ENCODE measurements at regions not wholly inside any gene's neighbourhood (a gene's known extent, or its start where the extent isn't known, plus 50 kb on each side); places are given as distances from the start of the nearest gene placed in this dataset.

DNA sequence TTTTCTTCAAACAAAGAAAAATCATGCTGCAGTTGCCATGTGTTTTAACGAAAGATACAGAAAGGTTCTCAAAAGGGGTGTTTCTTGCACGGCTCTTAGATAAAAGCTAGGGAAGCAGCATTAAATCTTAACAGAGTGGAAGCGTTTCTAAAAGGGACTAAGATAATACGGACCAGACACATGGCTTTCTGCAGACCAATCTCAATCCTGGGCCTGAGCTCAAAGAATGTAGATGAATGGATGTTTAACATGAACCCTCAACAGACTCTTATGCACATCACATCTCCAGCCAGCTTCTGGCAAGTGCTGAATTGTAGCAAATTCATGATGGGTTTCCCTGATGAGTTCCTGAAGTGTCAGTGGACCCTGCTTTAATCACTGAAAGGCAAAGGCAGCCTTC lies 80.2 kb upstream of the COX10 start:
- no peak for DNase-seq (ENCODE audit: low read depth)

DNA sequence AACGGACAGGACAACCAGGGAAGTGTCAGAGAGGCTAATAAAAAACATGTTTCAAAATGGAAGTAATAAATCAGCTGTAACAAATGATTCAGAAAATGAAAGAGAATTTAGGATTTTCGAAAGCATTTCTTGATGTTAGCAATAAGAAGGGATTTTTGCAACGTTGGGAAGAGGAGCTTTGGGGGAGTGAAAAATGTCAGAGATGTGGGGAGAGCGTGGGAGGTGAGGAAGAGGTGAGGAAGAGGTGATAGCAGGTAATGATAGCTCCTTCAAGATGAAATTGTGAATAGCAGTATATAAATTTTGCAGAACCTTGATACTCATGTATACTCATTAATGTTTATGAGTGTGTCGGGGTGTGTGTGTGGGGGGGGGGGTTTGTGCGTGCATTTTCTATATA lies 76.2 kb upstream of the COX10 start:
- DNase-seq (ENCODE audit: low read depth): no peak

DNA sequence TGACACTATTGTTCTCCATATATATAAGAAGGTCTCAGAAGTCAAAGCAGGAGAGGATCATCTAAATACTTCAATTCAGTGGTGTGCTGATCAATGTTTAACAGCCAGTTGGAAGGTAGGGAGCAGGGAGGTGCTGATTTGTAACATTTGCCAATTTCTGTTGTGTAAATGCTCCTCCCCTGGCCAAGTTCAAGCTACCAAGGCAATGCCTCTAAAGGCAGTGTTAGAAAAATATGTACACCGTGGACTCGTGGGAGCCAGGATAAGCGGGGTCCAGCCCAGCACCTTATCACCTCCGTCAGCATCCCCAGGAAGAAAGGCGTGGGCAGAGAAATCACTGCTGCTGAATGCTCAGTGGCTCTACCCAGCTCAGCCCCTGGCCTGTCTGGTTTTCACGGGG lies 75.3 kb upstream of the COX10 start:
- DNase-seq (ENCODE audit: low read depth): no peak

DNA sequence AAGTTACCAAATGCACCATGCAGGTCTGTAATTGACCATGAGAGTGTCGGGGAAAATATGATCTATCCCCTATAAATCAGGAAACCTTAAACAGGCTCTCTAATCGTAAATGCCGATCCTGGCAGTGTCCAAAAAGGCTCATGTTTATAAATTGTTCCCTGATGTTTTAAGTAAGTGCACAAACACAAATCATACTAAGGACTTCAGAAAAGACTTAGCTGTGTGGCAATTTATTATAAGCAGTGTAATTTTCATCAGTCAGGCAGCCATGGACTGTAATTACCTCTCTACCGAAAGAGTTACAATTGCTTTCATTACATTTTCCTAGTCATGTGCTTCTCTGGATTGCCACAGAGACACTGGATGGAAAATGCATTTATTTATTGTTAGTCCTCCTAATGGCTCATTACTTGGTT lies 73.4 kb upstream of the COX10 start:
- DNase-seq (ENCODE audit: low read depth): no peak

DNA sequence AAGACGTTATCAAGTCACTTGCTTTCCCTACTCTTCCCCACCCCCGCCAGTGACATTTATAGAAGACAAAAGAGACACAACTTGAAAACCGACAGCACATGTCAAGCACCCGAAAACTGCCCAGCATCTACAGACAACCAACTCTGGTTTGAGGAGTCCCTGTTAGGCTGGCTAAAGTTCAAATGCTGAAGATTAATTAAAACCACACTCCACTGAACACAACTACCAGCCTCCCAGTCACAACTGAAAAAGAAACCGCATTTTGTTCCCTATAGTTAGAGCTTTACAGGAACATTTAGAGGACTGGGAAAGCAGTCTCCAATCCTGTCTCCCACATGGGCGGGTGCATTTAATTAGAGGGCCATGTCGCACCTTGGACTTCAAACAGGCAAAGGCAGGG lies 73.0 kb upstream of the COX10 start:
- DNase-seq (ENCODE audit: low read depth): no peak

DNA sequence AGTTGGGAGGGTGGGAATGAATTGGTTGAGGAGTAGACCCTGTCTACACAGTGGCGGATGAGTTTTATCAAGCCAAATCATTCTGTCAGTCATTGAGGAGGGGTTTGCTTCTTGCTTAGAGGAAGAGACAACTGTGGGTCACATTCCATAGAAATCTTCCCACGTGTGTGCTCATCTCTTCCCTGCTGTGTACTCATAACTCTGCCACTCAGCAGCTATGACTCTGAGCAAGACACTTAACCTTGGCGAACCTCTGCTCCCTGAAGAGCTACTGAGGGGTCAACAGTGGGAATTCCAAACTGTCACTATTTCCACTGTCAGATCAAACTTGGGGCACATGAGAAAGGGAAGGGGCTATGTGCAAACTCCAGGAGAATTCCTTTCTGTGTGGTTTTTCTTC lies 72.6 kb upstream of the COX10 start:
- DNase-seq (ENCODE audit: low read depth): no peak

DNA sequence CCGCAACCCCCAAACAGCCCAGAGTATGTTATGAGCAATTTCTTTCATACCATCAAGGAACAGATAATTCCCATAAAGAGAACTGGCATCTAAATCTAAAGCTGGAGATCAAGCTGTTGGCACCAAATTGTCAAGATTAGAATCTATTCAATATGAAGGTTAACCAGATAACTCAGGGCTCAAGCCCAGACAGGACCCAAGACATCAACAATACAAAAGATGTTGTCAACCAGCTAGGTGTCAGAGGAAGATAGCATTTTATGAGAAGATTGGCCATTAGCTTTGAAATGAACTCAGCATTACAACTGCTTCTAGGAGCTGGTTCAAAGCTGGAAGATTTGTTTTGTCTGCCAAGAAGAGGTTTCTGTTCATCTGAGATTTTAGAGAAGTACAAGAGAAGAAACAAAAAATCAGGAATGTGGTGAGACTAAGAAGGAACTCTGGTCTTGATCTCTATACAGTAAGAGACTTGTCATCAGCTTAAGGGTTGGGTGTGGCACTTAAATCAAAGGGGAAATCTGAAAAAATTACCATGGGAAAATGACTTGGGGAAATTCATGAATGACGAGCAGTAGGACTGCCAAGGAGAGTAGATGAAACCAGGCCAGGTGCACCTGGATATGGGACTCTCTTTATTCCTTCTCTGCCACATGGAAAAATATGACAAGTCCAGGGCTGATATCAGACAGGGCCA lies 64.2 kb upstream of the COX10 start:
- no peak for DNase-seq (ENCODE audit: low read depth)

DNA sequence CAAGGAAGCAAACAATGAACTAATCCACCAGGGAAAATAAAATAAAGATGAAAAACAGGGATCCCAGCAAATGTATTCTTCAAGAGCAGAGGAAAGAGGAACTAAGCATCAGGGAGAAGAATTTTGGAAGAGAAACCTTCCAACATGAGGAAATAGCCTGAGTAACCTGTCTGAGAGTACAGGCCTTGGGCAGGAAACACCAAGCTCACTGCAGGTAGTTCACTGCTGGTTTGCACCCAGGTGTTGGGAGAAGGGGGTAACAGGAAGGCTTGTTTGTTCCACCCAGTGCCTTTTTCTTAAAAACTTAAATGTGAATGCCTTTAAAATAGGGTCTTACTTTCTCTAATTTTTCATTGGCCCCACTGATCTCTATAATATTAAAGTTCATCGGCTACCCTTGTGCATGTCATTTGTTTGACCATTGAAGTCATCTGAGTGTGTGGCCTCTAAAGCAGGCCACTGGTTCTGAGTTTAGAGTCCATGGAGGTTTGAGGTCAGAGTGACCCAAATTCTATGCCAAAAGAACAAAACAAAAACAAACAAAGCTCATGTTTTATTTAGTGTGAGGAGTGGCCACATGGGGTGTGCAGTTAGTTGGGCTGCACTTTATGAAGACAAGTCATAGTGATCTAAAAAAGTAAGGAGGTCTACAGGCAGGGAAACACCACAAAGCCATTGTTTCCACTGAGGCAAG lies 62.9 kb upstream of the COX10 start:
- DNase-seq (ENCODE audit: low read depth): no peak

DNA sequence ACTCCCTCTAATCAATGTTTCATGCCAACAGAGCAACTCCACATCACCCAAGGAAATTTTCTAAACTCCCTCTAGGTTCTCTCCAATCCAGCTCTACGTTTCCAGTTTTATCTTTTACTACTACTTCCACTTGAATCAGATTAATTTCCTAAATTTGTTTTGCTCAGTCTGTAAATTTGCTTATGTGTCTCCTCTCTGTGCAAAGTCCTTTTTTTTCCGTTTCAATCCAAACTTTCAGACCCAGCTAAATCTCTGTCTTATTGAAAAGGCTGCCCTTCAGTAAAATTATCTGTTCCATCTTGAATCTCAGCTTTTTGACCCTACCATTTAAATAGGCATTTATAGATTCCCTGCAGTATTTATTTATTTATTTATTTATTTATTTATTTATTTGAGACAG lies 61.4 kb upstream of the COX10 start:
- no peak for DNase-seq (ENCODE audit: low read depth)

DNA sequence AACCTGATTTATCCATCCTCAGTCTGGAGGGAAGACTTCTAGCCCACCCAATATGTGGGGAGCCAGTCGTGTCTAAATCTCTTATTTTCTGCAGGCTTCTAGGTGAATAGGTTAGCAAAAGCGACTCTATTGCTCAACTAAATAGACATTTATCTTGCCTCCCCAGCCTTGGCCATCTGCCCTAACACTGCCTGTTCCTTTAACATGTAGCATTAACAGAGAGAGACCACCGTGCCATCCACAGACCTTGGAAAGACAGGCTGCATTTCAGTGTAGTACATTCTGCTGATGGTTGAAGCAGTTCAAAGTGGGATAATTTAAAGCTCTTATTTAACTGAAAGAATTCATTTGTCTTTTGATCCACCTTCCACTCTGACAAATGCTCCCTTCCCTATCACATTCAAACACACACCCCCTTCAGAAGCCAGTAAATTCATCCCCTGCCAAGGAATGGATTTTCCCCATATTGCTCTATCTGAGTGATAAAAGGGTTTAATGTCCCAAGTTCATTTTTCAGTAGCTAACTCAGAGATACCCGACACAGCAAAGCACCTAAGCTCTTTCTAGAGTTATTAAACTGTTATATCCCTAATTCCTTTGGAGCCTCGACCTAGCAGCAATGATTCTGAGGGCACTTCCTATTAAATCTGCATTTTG lies 58.1 kb upstream of the COX10 start:
- DNase-seq (ENCODE audit: low read depth): no peak

DNA sequence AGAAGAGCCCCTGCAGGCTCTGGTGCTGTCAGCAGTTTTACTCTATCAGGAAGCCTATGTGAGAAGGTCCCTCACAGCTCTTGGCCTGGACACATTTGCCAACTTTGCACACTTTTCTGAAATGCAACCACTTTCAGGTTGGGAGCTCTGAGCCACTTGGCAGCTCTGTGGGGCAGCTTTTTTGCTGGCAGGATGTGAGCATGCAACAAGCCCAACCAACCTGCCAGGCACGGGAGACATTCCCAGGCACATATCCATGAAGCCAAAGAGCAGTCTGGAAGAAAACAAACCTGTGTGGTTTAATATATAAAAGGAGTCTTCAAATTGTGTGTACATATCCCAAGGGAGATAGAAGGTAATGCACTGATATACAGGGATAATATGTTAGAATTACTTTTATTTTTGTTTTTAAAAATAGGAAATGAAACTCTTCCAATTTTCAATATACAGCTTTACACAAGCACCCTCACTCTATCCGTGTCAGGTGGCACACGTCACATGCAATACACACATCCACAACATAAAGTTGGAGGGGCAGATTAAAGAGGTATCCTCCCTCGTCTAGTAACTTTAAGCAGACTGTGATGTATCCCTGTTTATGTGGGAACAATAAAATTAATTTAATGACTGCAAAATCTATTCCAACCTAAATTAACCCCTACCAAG lies 57.4 kb upstream of the COX10 start:
- no peak for DNase-seq (ENCODE audit: low read depth)

DNA sequence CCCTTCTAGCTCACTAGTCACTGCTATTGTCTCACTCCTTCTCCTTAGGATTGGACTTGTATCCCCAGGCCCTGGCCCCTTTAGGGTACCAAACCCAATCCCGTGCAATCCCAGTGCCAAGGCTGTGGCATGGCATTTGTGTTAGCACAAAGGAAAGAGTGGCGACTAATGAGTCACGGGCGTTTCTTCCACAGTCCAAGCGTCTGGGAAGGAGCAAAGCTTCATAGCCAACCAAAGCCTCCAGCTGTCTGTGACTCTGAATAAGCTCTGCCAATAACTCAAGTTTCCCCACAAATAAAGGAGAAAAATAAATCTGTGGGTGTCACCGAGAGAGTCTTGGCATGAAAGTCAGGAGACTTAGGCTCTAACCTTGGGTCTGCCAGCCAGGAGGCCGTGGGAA lies 54.6 kb upstream of the COX10 start:
- DNase-seq (ENCODE audit: low read depth): no peak

DNA sequence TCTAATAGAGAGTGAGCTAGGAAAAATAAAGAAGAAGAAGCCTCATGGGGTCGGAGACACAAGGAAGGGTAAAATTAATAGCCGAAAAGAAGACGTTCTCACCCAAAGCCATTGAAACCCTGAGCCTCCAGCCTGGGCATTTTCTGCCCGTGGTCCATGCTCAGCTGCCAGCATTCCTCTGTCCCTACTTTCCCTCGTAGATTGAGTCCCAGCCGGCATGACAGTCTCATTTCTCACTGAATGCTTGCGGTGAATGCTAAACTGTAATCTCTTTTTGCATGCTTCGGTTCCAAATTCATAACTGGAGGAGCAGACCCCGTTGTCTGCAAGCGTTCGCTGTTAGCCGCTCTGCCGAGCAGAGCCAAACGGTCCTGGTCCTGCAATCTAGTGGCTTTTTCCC lies 54.0 kb upstream of the COX10 start:
- no peak for DNase-seq (ENCODE audit: low read depth)

DNA sequence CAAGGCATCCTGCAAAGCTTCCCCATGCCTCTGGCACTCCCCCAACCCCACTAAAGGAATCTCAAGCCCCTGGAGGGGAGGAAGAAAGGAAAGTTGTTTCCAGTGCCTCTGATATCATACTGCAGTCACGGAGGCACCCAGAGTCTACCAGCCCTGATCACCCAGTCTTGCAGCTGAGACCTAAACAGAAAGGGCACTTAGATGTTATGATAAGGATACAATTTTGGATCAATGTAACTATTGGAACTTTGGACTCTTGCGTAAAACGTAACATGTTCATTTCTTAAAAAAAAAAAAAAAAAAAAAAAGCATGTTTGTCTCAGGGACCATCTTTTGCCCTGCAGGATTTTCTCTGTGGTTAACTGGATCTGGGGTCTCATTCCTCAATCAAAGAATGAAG lies 52.4 kb upstream of the COX10 start:
- no peak for DNase-seq (ENCODE audit: low read depth)

DNA sequence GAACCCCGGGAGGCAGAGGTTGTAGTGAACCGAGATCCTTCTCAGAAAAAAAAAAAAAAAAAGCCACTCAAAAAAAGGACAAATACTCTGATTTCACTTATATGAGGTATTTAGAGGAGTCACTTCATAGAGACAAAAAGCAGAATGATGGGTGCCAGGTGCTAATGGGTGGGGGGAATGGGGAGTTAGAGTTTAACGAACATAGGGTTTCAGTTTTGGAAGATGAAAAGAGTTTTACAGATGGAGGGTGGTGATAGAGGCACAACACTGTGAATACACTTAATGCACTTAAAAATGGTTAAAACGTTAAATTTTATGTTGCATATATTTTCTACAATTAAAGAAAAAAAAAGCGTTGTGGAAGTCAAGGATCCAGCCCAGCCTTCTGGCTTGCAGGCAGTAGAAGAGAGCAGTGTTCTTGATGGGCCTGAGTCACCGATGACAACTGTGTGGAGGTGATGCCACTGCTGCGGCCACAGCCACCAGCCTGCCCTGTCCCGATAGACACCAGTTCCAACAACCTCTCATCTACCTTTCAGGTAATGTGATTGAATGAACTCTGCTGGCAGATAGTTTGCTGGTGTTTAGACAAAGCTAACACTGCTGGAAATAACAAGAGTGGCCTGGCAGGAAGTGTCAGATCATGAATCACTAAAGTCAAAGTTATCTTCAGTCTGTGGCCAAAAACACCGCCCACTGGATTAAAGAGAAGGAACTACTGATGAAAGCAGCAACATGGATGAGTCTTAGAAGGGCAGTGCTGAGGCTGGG lies 49.9 kb upstream of the COX10 start:
- peak; percentile 36 for DNase-seq (ENCODE audit: low read depth)
